NT2/D1 (cell line): ENCODE measurements at regions not wholly inside any gene's neighbourhood (a gene's known extent, or its start where the extent isn't known, plus 50 kb on each side); places are given as distances from the start of the nearest gene placed in this dataset.

Experiments
- DNase-seq: peaks from one replicate; pipeline ENCODE4 v3.0.0-alpha.2; 2011; ENCODE audit warnings: low read depth, low spot score
- H3K27me3 ChIP-seq: 2 replicates; pipeline ENCODE4 v1.6.0; 2011; ENCODE audit warnings: mild to moderate bottlenecking; ENCODE audit not compliant: insufficient read length, insufficient read depth
- H3K36me3 ChIP-seq: 2 replicates; pipeline ENCODE4 v1.6.1; 2011; ENCODE audit warnings: mild to moderate bottlenecking, low read length, mixed read lengths; ENCODE audit not compliant: insufficient read depth, insufficient read length
- H3K4me1 ChIP-seq: 2 replicates; pipeline ENCODE4 v1.5.1; 2011; ENCODE audit not compliant: insufficient read depth, insufficient read length
- H3K4me3 ChIP-seq: 2 replicates; pipeline ENCODE4 v1.5.1; 2011; ENCODE audit warnings: low read depth; ENCODE audit not compliant: insufficient read length
- H3K9ac ChIP-seq: 2 replicates; pipeline ENCODE4 v1.6.0; 2011; ENCODE audit warnings: low read depth; ENCODE audit not compliant: insufficient read length
- H3K9me3 ChIP-seq: 2 replicates; pipeline ENCODE4 v1.5.1; 2011; ENCODE audit warnings: mild to moderate bottlenecking, low read length; ENCODE audit not compliant: insufficient read depth
- SUZ12 ChIP-seq: IDR thresholded peaks from 2 replicates; pipeline ENCODE4 v1.6.1; 2011; ENCODE audit not compliant: insufficient read length, insufficient read depth; ENCODE audit errors: extremely low read depth
- YY1 ChIP-seq: IDR thresholded peaks from 2 replicates; pipeline ENCODE4 v1.6.1; 2011; ENCODE audit not compliant: insufficient read length, insufficient read depth
- ZNF274 ChIP-seq: IDR thresholded peaks from 2 replicates; pipeline ENCODE4 v1.6.1; 2011; ENCODE audit warnings: mild to moderate bottlenecking, low read depth, low read length

- TF ChIP-seq SUZ12 (no peak), YY1 (no peak), ZNF274 (no peak)
- no peak overlapping the region for H3K4me3 ChIP-seq
- H3K27me3 ChIP-seq = no peaks in the 10 kb centered on the region
- no peaks in the 10 kb centered on the region for H3K4me1 ChIP-seq
- no peaks in the 10 kb centered on the region for H3K36me3 ChIP-seq
- no peak for DNase-seq
- H3K9me3 ChIP-seq = 0 out of 2 replicates have a peak, but pooled peaks cover 5% of the 10 kb centered on the region
- no peak overlapping the region for H3K9ac ChIP-seq
Measured at GRCh38 chr3:189455009-189455408, 176.2 kb upstream of the TP63 start.

DNA sequence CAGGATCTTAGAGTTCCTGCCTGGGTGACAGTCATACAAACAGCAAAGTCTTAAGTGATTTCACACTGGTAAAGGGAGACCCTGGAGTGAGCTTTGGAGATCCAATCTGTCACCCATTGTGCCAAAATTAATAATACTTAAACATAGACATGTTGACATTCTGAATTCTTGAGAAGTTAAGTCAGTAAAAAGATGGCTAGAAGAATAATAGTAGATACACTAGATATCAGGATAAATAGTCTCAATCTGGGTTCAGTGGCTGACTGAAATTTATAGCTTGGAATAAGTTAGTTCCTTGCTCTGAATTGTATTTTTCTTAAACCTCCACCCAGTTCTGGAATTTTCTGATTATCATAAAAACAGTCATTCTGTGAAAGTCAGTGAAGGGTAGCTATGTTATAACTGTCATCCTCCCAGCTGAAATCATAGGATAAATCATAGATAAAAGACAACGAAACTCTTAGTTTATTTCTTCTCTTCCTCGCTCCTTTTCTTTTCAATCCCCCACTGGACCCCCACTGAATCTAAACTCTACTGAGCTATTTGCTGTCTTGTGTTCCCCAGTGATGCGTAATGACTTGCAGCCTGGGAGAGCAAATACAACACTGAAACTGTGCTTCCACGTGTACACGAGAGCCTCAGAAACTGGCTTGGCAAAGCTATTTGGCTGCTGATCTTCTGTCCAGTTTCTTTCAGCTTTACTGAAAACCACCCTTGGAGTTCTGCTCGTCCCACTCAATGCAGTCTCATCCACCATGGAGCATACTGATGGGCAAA is 175.4 kb upstream of the TP63 start:
- Histone ChIP-seq H3K9me3 (0 out of 2 replicates have a peak, but pooled peaks cover 5% of the 10 kb centered on the region), H3K9ac (no peak overlapping the region)

DNA sequence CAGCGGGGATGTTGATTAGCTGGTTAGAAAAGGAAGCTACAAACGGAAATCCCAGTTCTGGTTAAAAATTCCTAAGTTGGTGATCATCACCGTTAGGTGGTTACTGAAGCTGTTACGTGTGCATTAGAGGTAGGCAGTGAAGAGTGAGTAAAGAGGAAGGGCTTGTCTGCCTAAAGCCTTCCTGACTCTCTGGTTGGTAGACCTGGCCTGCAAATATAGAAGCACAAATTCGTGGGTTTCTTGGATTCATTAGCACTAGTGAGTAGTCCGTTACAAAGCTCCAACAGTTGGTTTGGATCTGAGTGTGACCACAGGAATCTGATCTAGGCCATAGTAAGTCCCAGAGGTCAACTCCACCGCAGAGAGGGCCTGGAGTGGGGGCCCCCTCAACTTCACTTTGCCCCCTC is 174.0 kb upstream of the TP63 start:
- H3K9ac ChIP-seq = no peak overlapping the region
- no peaks in the 10 kb centered on the region for H3K4me1 ChIP-seq
- no peaks in the 10 kb centered on the region for H3K27me3 ChIP-seq
- H3K4me3 ChIP-seq = no peak overlapping the region
- H3K9me3 ChIP-seq = 0 out of 2 replicates have a peak, but pooled peaks cover 5% of the 10 kb centered on the region
- H3K36me3 ChIP-seq = no peaks in the 10 kb centered on the region
- no peak for DNase-seq
- no peak for TF ChIP-seq SUZ12
- no peak for TF ChIP-seq ZNF274
- TF ChIP-seq YY1 = no peak

More for the DNA sequence above, 175.4 kb upstream of the TP63 start:
- Histone ChIP-seq H3K27me3 (no peaks in the 10 kb centered on the region), H3K4me1 (no peaks in the 10 kb centered on the region), H3K4me3 (no peak overlapping the region), H3K36me3 (no peaks in the 10 kb centered on the region)
- no peak for DNase-seq
- TF ChIP-seq ZNF274 (no peak), SUZ12 (no peak), YY1 (no peak)

- Histone ChIP-seq H3K4me3 (no peak overlapping the region), H3K9ac (no peak overlapping the region), H3K27me3 (no peaks in the 10 kb centered on the region), H3K36me3 (no peaks in the 10 kb centered on the region), H3K4me1 (no peaks in the 10 kb centered on the region), H3K9me3 (0 out of 2 replicates have a peak, but pooled peaks cover 5% of the 10 kb centered on the region)
- no peak for TF ChIP-seq SUZ12
- no peak for TF ChIP-seq ZNF274
- TF ChIP-seq YY1 = no peak
- DNase-seq = no peak
Measured at GRCh38 chr3:189457631-189458412, 173.4 kb upstream of the TP63 start.

DNA sequence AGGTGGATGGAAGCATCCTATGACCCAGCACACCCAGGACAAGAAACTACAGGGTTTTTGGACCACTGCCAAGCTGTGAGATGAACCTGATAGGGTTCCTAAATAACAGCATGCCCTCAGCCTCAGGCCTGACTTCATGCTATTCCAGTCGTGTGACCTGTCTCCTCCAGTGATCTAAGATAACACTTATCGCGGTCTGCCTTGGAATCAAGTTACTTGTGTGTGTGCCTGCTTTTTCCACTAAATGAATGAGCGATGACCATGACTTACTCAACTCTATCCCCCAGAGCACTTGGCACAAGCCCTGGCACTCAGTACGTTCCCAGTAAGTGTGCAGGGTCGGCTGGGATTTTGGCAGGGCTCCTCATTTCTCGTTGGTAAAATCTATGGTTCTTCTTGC is 172.7 kb upstream of the TP63 start:
- 0 out of 2 replicates have a peak, but pooled peaks cover 5% of the 10 kb centered on the region for H3K9me3 ChIP-seq
- no peak for TF ChIP-seq YY1
- TF ChIP-seq SUZ12 = no peak
- TF ChIP-seq ZNF274 = no peak
- no peaks in the 10 kb centered on the region for H3K27me3 ChIP-seq
- H3K36me3 ChIP-seq = no peaks in the 10 kb centered on the region
- no peaks in the 10 kb centered on the region for H3K4me1 ChIP-seq
- DNase-seq = no peak
- H3K4me3 ChIP-seq = no peak overlapping the region
- no peak overlapping the region for H3K9ac ChIP-seq

- TF ChIP-seq SUZ12 (no peak), YY1 (no peak), ZNF274 (no peak)
- H3K9me3 ChIP-seq = 0 out of 2 replicates have a peak, but pooled peaks cover 5% of the 10 kb centered on the region
Measured at GRCh38 chr3:189459231-189459630, 172.0 kb upstream of the TP63 start.

GRCh38 chr3:189460511-189460910 is 170.7 kb upstream of the TP63 start:
- H3K9ac ChIP-seq = no peak overlapping the region
- no peaks in the 10 kb centered on the region for H3K36me3 ChIP-seq
- H3K4me1 ChIP-seq = no peaks in the 10 kb centered on the region
- H3K9me3 ChIP-seq = no peaks in the 10 kb centered on the region
- no peak for TF ChIP-seq YY1
- no peak for TF ChIP-seq ZNF274
- TF ChIP-seq SUZ12 = no peak
- no peak for DNase-seq
- H3K27me3 ChIP-seq = no peaks in the 10 kb centered on the region
- H3K4me3 ChIP-seq = no peak overlapping the region

More at GRCh38 chr3:189459231-189459630, 172.0 kb upstream of the TP63 start:
- Histone ChIP-seq H3K36me3 (no peaks in the 10 kb centered on the region), H3K4me3 (no peak overlapping the region), H3K27me3 (no peaks in the 10 kb centered on the region), H3K4me1 (no peaks in the 10 kb centered on the region), H3K9ac (no peak overlapping the region)
- DNase-seq = no peak
